HFFc6 (cell line): ENCODE measurements at regions not wholly inside any gene's neighbourhood (a gene's known extent, or its start where the extent isn't known, plus 50 kb on each side); places are given as distances from the start of the nearest gene placed in this dataset.

ENCODE experiments used
- DNase-seq: peaks from one replicate; pipeline ENCODE4 v3.0.0-alpha.2; 2018
- H3K27ac Mint-ChIP-seq: 2 replicates; pipeline ENCODE4 v1.8.0; 2020; ENCODE audit warnings: mild to moderate bottlenecking, mixed read lengths
- H3K27me3 Mint-ChIP-seq: 2 replicates; pipeline ENCODE4 v1.8.0; 2021; ENCODE audit warnings: mild to moderate bottlenecking, moderate library complexity, mixed read lengths; ENCODE audit not compliant: insufficient read depth
- H3K36me3 Mint-ChIP-seq: 2 replicates; pipeline ENCODE4 v1.8.0; 2021; ENCODE audit warnings: low read depth, mixed read lengths
- H3K4me1 Mint-ChIP-seq: 2 replicates; pipeline ENCODE4 v1.8.0; 2020; ENCODE audit warnings: low read depth, mixed read lengths
- H3K4me3 Mint-ChIP-seq: 2 replicates; pipeline ENCODE4 v1.8.0; 2020; ENCODE audit warnings: mild to moderate bottlenecking, moderate library complexity, mixed read lengths
- H3K9me3 Mint-ChIP-seq: 2 replicates; pipeline ENCODE4 v1.8.0; 2020; ENCODE audit warnings: mild to moderate bottlenecking, mixed read lengths
- TF ChIP-seq, protein P1 (sequence below): fragments of 200-600 bp; sonication (generic); IDR thresholded peaks from 2 replicates; pipeline ENCODE4 v1.5.0; 2021; ENCODE audit warnings: antibody characterized with exemption, mild to moderate bottlenecking

DNA sequence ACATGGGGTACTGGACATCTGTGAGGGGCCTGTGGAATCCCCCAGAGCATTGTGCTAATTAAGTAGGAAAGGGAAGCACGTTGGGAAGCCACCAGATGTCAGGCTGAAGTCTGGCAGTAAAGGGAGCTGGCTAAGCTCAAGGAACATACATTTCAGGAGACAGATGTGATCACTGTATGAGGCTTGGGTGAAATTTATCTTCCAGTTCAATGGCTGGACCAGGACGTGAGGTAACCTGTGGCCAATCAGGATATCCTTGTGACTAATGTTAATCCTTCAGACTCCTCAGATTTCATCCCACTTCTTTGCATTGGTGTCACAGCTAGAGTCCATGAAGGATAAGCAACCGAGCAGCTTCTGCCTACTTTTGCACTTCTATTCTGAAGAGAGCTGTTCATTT lies 110.2 kb upstream of the APP start:
- H3K4me1 Mint-ChIP-seq: no peaks in the 10 kb centered on the region
- H3K36me3 Mint-ChIP-seq: no peaks in the 10 kb centered on the region
- no peak for DNase-seq
- TF ChIP-seq, protein P1, sequence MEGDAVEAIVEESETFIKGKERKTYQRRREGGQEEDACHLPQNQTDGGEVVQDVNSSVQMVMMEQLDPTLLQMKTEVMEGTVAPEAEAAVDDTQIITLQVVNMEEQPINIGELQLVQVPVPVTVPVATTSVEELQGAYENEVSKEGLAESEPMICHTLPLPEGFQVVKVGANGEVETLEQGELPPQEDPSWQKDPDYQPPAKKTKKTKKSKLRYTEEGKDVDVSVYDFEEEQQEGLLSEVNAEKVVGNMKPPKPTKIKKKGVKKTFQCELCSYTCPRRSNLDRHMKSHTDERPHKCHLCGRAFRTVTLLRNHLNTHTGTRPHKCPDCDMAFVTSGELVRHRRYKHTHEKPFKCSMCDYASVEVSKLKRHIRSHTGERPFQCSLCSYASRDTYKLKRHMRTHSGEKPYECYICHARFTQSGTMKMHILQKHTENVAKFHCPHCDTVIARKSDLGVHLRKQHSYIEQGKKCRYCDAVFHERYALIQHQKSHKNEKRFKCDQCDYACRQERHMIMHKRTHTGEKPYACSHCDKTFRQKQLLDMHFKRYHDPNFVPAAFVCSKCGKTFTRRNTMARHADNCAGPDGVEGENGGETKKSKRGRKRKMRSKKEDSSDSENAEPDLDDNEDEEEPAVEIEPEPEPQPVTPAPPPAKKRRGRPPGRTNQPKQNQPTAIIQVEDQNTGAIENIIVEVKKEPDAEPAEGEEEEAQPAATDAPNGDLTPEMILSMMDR: no peak
- no peak overlapping the region for H3K27ac Mint-ChIP-seq
- peaks cover 1% of the 10 kb centered on the region; the same call in 1 of the 2 replicates for H3K27me3 Mint-ChIP-seq
- peaks cover 3% of the 10 kb centered on the region for H3K9me3 Mint-ChIP-seq
- H3K4me3 Mint-ChIP-seq: no peak overlapping the region

- DNase-seq: no peak
- TF ChIP-seq, protein P1: no peak
- Mint-ChIP-seq H3K4me1 (no peaks in the 10 kb centered on the region), H3K36me3 (no peaks in the 10 kb centered on the region), H3K4me3 (no peak overlapping the region), H3K27ac (no peak overlapping the region), H3K27me3 (peaks cover 1% of the 10 kb centered on the region), H3K9me3 (peaks cover 9% of the 10 kb centered on the region)
Measured at GRCh38 chr21:26280148-26280547, 109.6 kb upstream of the APP start.

DNA sequence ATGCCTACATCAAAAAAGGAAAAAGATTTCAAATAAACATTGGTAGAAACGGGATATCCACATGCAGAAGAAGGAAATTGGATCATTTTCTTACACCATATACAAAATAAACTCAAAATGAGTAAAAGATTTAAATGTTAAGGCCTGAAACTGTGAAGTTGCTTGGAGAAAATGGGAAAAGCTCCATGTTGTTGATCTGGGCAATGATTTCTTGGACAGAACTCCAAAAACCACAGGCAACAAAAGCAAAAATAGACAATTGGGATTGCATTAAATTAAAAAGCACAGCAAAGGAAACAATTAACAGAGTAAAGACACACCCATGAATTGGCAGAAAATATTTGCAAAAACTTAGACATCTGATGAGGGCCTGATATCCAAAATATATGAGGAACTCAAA lies 105.2 kb upstream of the APP start:
- DNase-seq: no peak
- H3K4me3 Mint-ChIP-seq: no peak overlapping the region
- TF ChIP-seq, protein P1: no peak
- no peaks in the 10 kb centered on the region; the same call in 1 of the 2 replicates for H3K27me3 Mint-ChIP-seq
- no peaks in the 10 kb centered on the region for H3K4me1 Mint-ChIP-seq
- H3K27ac Mint-ChIP-seq: no peak overlapping the region
- H3K9me3 Mint-ChIP-seq: peaks cover 43% of the 10 kb centered on the region
- H3K36me3 Mint-ChIP-seq: peaks cover 4% of the 10 kb centered on the region; the same call in 1 of the 2 replicates

GRCh38 chr21:26273686-26274313 lies 103.2 kb upstream of the APP start:
- Mint-ChIP-seq H3K9me3 (peaks cover 43% of the 10 kb centered on the region), H3K4me1 (no peaks in the 10 kb centered on the region), H3K36me3 (peaks cover 4% of the 10 kb centered on the region; the same call in 1 of the 2 replicates), H3K27ac (no peak overlapping the region), H3K4me3 (no peak overlapping the region), H3K27me3 (no peaks in the 10 kb centered on the region; the same call in 1 of the 2 replicates)
- no peak for DNase-seq
- TF ChIP-seq, protein P1: no peak

DNA sequence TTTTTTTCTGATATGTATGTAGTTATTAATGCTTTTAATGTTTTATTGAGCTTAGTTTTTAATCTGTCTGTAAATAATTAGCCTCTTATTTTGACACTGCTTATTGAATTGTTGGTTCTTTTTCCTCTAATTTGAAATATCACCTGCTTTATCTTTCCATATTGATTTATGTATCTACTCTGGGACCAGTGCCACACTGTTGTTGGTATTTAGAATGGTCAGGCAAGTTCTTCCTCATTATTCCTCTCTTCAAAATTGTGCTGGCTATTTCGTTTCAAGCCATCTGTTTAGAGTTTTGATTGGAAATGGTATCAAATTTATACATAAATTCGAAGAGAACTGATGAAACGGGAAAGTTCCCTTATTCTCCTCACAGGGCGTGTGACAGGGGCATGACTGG lies 96.8 kb upstream of the APP start:
- TF ChIP-seq, protein P1: no peak
- Mint-ChIP-seq H3K4me3 (no peak overlapping the region), H3K36me3 (no peaks in the 10 kb centered on the region), H3K27me3 (no peaks in the 10 kb centered on the region; the same call in 1 of the 2 replicates), H3K9me3 (peaks cover 9% of the 10 kb centered on the region; the same call in 1 of the 2 replicates), H3K27ac (no peak overlapping the region), H3K4me1 (no peaks in the 10 kb centered on the region)
- no peak for DNase-seq
